ENCODE measurements at regions not wholly inside any gene's neighbourhood (a gene's known extent, or its start where the extent isn't known, plus 50 kb on each side); places are given as distances from the start of the nearest gene placed in this dataset.

DNA sequence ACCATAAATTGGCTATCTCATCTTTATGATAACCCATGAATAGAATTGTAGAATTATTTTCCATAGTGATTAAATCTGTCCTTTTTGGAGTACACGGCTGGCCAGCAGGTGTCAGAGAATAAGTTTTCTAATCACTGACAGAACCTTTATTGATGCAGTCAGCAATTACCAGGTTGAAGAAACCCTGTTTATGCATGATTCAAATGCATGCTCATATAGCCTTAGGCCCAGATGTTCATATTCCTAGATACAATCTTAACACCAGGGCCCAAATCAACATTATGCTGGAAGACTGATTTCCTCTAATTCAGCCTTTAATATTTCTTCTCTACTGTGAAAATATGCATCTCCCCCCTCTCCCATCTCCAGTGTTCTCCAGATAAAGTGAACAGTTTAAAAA lies 243.5 kb upstream of the DCBLD2 start:
- TF ChIP-seq, protein P1, sequence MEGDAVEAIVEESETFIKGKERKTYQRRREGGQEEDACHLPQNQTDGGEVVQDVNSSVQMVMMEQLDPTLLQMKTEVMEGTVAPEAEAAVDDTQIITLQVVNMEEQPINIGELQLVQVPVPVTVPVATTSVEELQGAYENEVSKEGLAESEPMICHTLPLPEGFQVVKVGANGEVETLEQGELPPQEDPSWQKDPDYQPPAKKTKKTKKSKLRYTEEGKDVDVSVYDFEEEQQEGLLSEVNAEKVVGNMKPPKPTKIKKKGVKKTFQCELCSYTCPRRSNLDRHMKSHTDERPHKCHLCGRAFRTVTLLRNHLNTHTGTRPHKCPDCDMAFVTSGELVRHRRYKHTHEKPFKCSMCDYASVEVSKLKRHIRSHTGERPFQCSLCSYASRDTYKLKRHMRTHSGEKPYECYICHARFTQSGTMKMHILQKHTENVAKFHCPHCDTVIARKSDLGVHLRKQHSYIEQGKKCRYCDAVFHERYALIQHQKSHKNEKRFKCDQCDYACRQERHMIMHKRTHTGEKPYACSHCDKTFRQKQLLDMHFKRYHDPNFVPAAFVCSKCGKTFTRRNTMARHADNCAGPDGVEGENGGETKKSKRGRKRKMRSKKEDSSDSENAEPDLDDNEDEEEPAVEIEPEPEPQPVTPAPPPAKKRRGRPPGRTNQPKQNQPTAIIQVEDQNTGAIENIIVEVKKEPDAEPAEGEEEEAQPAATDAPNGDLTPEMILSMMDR (conservative IDR thresholded peaks at IDR 0.05 in 1 of 2, IDR thresholded peaks at IDR 0.05 in 1 of 2; ENCODE audit: low read depth in 1 of 2, low read length in 2 of 2): no peak
- no peak for TF ChIP-seq EZH2 (IDR thresholded peaks at IDR 0.05; ENCODE audit: low read length, missing control alignments)
